SJCRH30 (cell line): ENCODE measurements at regions not wholly inside any gene's neighbourhood (a gene's known extent, or its start where the extent isn't known, plus 50 kb on each side); places are given as distances from the start of the nearest gene placed in this dataset.

Experiments
- DNase-seq, 2 experiments: peaks; one replicate each; pipeline ENCODE4 v3.0.0-alpha.2; 2015 to 2020
- H3K27ac ChIP-seq: fragments of 250-450 bp; sonication (Bioruptor Pico); 2 replicates; pipeline ENCODE4 v1.5.1; 2020; ENCODE audit warnings: mild to moderate bottlenecking, moderate library complexity
- H3K27me3 ChIP-seq: fragments of 250-450 bp; sonication (Bioruptor Pico); 2 replicates; pipeline ENCODE4 v1.5.1; 2020; ENCODE audit warnings: mild to moderate bottlenecking, moderate library complexity
- H3K36me3 ChIP-seq: fragments of 250-450 bp; sonication (Bioruptor Pico); 2 replicates; pipeline ENCODE4 v1.5.1; 2020; ENCODE audit warnings: mild to moderate bottlenecking, moderate library complexity
- H3K4me1 ChIP-seq: fragments of 250-450 bp; sonication (Bioruptor Pico); 2 replicates; pipeline ENCODE4 v1.5.1; 2020; ENCODE audit warnings: mild to moderate bottlenecking, moderate library complexity
- H3K4me3 ChIP-seq: fragments of 250-450 bp; sonication (Bioruptor Pico); 2 replicates; pipeline ENCODE4 v1.5.1; 2020; ENCODE audit warnings: mild to moderate bottlenecking, moderate library complexity
- H3K9me3 ChIP-seq: fragments of 250-450 bp; sonication (Bioruptor Pico); replicated peaks from 2 replicates; pipeline ENCODE4 v1.5.1; 2020; ENCODE audit warnings: mild to moderate bottlenecking, moderate library complexity

GRCh38 chrY:7951187-7951852 lies 1039.8 kb upstream of the AMELY start:
- Histone ChIP-seq H3K4me1 (no peaks in the 10 kb centered on the region), H3K4me3 (no peak overlapping the region)
- DNase-seq = no peak

GRCh38 chrY:7944135-7944534 lies 1032.6 kb upstream of the AMELY start:
- DNase-seq = no peak

More at GRCh38 chrY:7951187-7951852, 1039.8 kb upstream of the AMELY start:
- Histone ChIP-seq H3K9me3 (no peaks in the 10 kb centered on the region), H3K36me3 (no peaks in the 10 kb centered on the region), H3K27me3 (no peaks in the 10 kb centered on the region), H3K27ac (no peak overlapping the region)

DNA sequence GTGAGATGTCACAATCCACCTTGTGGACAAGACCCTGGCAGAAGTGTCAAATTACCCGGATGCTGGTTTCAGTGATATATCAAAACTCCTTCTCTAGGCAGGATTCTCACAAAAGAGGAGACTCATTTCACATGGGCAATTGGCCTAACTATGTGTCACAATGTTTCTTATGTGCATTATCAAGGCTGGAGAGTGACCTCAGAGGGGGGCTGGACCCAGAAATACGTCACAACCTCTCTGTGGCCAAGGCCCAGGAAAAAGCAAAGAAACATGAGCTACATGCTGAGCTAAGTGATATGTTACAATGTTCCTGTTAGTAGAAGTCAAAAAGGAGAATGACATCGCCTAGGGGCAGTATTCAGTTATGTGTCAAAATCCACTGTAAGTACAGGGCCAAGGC lies 1031.2 kb upstream of the AMELY start:
- H3K4me3 ChIP-seq = no peak overlapping the region
- no peaks in the 10 kb centered on the region for H3K4me1 ChIP-seq
- no peak for DNase-seq

More at GRCh38 chrY:7944135-7944534, 1032.6 kb upstream of the AMELY start:
- Histone ChIP-seq H3K4me1 (no peaks in the 10 kb centered on the region), H3K36me3 (no peaks in the 10 kb centered on the region), H3K4me3 (no peak overlapping the region), H3K27me3 (no peaks in the 10 kb centered on the region), H3K27ac (no peak overlapping the region), H3K9me3 (no peaks in the 10 kb centered on the region)

DNA sequence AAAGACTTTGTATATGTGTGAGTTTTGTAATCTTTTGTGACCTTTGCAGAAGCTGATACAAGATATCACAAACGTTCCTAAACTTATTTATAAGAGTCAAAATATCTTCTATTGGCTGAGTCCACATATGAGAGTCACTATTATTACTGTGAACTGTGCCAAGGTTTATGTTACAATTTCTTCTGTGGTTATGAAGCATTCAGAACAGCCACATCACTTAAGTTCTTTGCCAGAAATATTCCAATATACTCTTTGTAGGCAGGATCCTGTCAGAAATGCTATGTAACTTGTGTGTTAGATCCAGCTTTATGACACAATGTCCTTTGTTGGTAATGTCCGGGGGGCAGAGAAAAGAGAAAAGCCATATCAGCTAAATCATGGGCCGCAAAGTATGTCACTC lies 1030.3 kb upstream of the AMELY start:
- Histone ChIP-seq H3K27ac (no peak overlapping the region), H3K9me3 (no peaks in the 10 kb centered on the region), H3K4me3 (no peak overlapping the region), H3K4me1 (no peaks in the 10 kb centered on the region), H3K36me3 (no peaks in the 10 kb centered on the region), H3K27me3 (no peaks in the 10 kb centered on the region)
- no peak for DNase-seq

More for the DNA sequence above, 1031.2 kb upstream of the AMELY start:
- H3K36me3 ChIP-seq = no peaks in the 10 kb centered on the region
- no peaks in the 10 kb centered on the region for H3K9me3 ChIP-seq
- no peak overlapping the region for H3K27ac ChIP-seq
- H3K27me3 ChIP-seq = no peaks in the 10 kb centered on the region

GRCh38 chrY:7938982-7939718 lies 1027.6 kb upstream of the AMELY start:
- Histone ChIP-seq H3K4me3 (no peak overlapping the region), H3K4me1 (no peaks in the 10 kb centered on the region), H3K27ac (no peak overlapping the region), H3K9me3 (no peaks in the 10 kb centered on the region), H3K27me3 (no peaks in the 10 kb centered on the region), H3K36me3 (no peaks in the 10 kb centered on the region)
- no peak for DNase-seq

GRCh38 chrY:7936831-7937230 lies 1025.3 kb upstream of the AMELY start:
- no peaks in the 10 kb centered on the region for H3K36me3 ChIP-seq
- H3K27ac ChIP-seq = no peak overlapping the region; the same call in 1 of the 2 replicates
- H3K27me3 ChIP-seq = no peaks in the 10 kb centered on the region
- no peaks in the 10 kb centered on the region for H3K9me3 ChIP-seq
- H3K4me1 ChIP-seq = no peaks in the 10 kb centered on the region
- no peak overlapping the region for H3K4me3 ChIP-seq
- DNase-seq = no peak

GRCh38 chrY:7936046-7936445 lies 1024.5 kb upstream of the AMELY start:
- Histone ChIP-seq H3K27me3 (no peaks in the 10 kb centered on the region), H3K4me1 (no peaks in the 10 kb centered on the region), H3K9me3 (no peaks in the 10 kb centered on the region), H3K36me3 (no peaks in the 10 kb centered on the region), H3K4me3 (no peak overlapping the region), H3K27ac (no peak overlapping the region; the same call in 1 of the 2 replicates)
- DNase-seq = peak; percentile 23 to 52

- DNase-seq = no peak
- Histone ChIP-seq H3K27me3 (no peaks in the 10 kb centered on the region), H3K9me3 (no peaks in the 10 kb centered on the region), H3K4me3 (no peak overlapping the region), H3K36me3 (no peaks in the 10 kb centered on the region), H3K4me1 (no peaks in the 10 kb centered on the region), H3K27ac (no peak overlapping the region; the same call in 1 of the 2 replicates)
Observed at GRCh38 chrY:7935606-7936005, 1024.1 kb upstream of the AMELY start.

GRCh38 chrY:7932424-7932823 lies 1020.9 kb upstream of the AMELY start:
- Histone ChIP-seq H3K9me3 (no peaks in the 10 kb centered on the region), H3K27ac (no peak overlapping the region), H3K4me1 (no peaks in the 10 kb centered on the region), H3K36me3 (no peaks in the 10 kb centered on the region), H3K27me3 (no peaks in the 10 kb centered on the region), H3K4me3 (no peak overlapping the region)
- no peak for DNase-seq

DNA sequence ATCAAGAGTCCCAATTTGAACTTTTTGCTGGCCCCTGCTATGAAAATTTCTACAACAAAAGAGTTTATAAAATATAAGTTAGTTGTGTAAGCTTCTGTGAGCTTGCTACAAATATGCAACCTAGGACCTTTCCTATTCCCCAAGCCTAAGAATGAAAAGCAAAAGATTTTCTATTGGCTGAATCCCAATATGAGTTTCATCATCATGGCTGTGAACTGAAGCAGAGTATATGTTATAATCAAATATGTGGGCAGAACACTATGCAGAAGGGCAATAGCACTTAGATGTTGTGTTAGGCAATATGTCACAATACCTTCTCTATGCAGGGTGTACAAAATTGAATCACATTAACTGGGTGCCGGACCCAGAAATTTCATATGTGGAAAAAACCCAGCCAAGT lies 1018.3 kb upstream of the AMELY start:
- H3K27me3 ChIP-seq = no peaks in the 10 kb centered on the region
- H3K4me3 ChIP-seq = no peak overlapping the region
- H3K36me3 ChIP-seq = no peaks in the 10 kb centered on the region
- H3K4me1 ChIP-seq = no peaks in the 10 kb centered on the region
- no peaks in the 10 kb centered on the region for H3K9me3 ChIP-seq
- DNase-seq = no peak
- H3K27ac ChIP-seq = no peak overlapping the region

DNA sequence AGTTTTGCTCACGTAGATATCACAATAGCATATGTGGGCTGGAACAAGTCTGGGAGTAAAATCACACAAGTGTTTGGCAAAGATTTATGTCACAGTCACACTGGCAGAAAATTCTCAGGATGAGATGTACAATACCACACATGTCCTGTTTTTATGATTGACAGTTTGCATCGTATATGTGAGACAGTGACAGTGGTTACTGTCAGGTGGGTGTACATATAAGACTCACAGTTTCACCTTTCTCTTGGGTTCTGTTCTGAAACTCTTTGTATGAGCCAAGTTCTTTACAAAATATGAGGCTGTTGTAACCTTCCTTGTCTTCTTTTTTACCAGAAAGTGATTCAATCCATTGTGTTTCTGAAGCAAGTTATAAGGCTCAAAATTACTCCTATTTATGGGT lies 1012.5 kb upstream of the AMELY start:
- Histone ChIP-seq H3K9me3 (no peaks in the 10 kb centered on the region), H3K27me3 (no peaks in the 10 kb centered on the region), H3K36me3 (no peaks in the 10 kb centered on the region), H3K27ac (no peak overlapping the region), H3K4me3 (no peak overlapping the region), H3K4me1 (no peaks in the 10 kb centered on the region)
- DNase-seq = no peak

DNA sequence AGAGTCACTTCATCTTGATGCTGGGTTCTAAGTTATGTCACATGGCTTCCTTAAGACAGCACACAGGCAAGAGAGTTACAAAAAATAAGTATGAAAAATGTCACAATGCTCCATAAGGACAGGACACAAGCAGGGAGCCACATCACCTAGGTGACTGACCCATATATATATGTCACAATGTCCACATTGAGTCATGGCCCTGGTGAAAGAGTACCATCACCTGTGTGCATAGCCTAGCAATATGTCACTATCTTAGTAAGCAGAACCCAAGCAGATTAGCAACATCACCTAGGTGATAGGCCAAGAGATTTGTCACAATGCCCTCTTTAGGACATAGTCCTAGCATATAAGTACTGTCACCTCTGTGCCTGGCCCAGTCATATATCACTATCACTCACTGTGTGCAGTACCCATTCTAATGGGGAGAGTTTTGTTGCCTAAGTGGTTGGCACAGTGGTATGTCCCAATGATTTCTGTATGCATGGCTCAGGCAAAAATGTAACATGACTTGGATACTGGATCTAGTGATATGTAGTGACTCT lies 1012.0 kb upstream of the AMELY start:
- no peaks in the 10 kb centered on the region for H3K9me3 ChIP-seq
- H3K36me3 ChIP-seq = no peaks in the 10 kb centered on the region
- no peaks in the 10 kb centered on the region for H3K4me1 ChIP-seq
- H3K27ac ChIP-seq = no peak overlapping the region
- no peak for DNase-seq
- no peaks in the 10 kb centered on the region for H3K27me3 ChIP-seq
- H3K4me3 ChIP-seq = no peak overlapping the region

DNA sequence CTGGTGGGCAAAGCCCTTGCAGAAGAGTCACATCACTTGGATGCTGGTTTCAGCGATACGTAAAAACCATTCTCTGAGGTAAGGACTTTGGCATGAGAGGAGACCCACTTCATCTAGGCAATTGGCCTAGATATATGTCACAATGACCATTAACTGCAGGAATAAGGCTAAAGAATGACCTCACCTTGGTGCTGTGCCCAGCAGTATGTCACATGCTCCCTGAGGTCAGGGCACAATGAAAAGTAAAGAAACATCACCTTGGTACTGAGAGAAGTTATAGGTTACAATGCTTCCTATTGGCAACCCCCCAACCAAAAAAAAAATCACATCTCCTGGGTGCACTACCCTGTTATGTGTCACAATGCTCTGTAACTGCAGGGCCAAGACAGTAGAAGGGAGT lies 1008.8 kb upstream of the AMELY start:
- Histone ChIP-seq H3K4me3 (no peak overlapping the region), H3K36me3 (no peaks in the 10 kb centered on the region), H3K27ac (no peak overlapping the region), H3K27me3 (no peaks in the 10 kb centered on the region), H3K4me1 (no peaks in the 10 kb centered on the region), H3K9me3 (no peaks in the 10 kb centered on the region)
- DNase-seq = no peak

DNA sequence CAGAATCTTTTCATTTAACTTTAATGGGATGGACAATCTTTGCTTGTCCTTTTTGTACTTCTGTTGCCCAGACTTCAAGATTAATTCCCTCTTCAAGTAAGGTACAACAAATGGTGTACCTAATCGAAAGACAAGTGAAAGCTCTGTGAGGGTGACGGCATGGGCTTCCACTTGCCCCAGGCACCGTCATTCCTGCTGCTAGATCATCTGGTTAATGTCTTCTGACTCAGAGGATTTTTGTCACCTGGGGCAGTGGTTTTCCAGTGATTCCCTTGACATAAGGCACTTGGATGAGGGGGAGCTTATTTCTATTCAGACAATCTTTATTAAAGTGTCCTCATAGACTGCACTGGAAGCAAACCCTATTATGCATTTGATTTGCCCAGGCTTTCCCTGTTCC lies 977.0 kb upstream of the AMELY start:
- Histone ChIP-seq H3K9me3 (no peaks in the 10 kb centered on the region), H3K4me3 (no peak overlapping the region), H3K27me3 (no peaks in the 10 kb centered on the region), H3K4me1 (no peaks in the 10 kb centered on the region), H3K27ac (no peak overlapping the region), H3K36me3 (no peaks in the 10 kb centered on the region)
- peak; percentile 2 to 27 for DNase-seq

DNA sequence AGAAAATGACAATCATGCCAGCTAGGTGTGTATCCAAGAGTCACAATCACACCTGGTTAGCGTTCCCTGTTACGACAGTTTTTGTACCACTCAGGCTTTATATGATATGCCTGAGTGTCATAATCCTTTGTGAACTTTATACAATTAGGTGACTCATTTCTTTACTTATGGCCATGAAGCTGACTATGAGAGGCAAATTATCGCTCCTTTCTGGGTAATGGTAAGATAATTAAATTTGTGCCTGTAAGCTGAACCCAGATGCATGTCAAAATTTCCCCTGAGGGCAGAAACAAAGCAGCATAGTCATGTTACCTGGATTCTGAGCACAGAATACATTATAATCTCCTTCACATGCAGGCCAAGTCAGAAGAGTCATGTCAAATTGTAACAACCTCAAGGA lies 970.1 kb upstream of the AMELY start:
- Histone ChIP-seq H3K27ac (no peak overlapping the region), H3K36me3 (no peaks in the 10 kb centered on the region), H3K27me3 (no peaks in the 10 kb centered on the region), H3K9me3 (no peaks in the 10 kb centered on the region), H3K4me3 (no peak overlapping the region), H3K4me1 (no peaks in the 10 kb centered on the region)
- no peak for DNase-seq
